K562 (cell line): ENCODE measurements at regions not wholly inside any gene's neighbourhood (a gene's known extent, or its start where the extent isn't known, plus 50 kb on each side); places are given as distances from the start of the nearest gene placed in this dataset.
A peak's percentile ranks its signal among the peaks of the same experiment; 100 is the strongest.

Source experiments
- ATAC-seq: fragments of 200-7000 bp; cut with Tn5 transposase; 3 replicates; pipeline ENCODE4 v1.9.1; 2020; ENCODE audit warnings: moderate library complexity
- BruUV-seq: library from RNA; stranded (reverse); fragments of 400-500 nt; replicated peaks from 2 replicates; lab custom pipeline; 2021; lab: Mats Ljungman, UMichigan
- CTCF ChIA-PET: fragments of 300-600 bp; formaldehyde crosslinking; extraction: SDS; loops from one replicate; lab custom pipeline; 2021; ENCODE audit warnings: low intra/inter-chr PET ratio; lab: Yijun Ruan, JAX
- POLR2A ChIA-PET: fragments of 300-600, 350-650 bp; sonication (Branson Sonifier 250); formaldehyde crosslinking; extraction: SDS; loops from one replicate; lab custom pipeline; 2021; ENCODE audit warnings: antibody characterized with exemption, inconsistent platforms; lab: Yijun Ruan, JAX
- DNase-seq, 4 experiments: peaks; one replicate each; pipeline versions ENCODE4 v3.0.0 to v3.0.0-alpha.2; 2011 to 2018; ENCODE audit warnings: low spot score in 3 of 4, mixed read lengths in 3 of 4; ENCODE audit errors: extremely low read depth in 1 of 4
- FAIRE-seq: peaks from 2 replicates; lab custom pipeline; 2011; peaks lifted over from hg19 to GRCh38; lab: Jason Lieb, UNC
- H2AFZ ChIP-seq: 2 replicates; pipeline ENCODE4 v1.6.0; 2011; ENCODE audit warnings: low read depth, low read length, control low read depth, inconsistent platforms
- H3K27ac ChIP-seq: fragments of 200-600 bp; 3 replicates; pipeline ENCODE4 v1.8.0; 2011; ENCODE audit warnings: low read depth, mild to moderate bottlenecking, control low read depth, inconsistent platforms, low read length, moderate library complexity, mixed read lengths; ENCODE audit errors: extremely low read depth
- H3K27me3 ChIP-seq, 2 experiments: fragments of 300-600 bp in 1 of 2; 2 replicates in 1 of 2; 3 replicates in 1 of 2; pipeline versions ENCODE4 v1.6.0 to v1.8.0; 2011; ENCODE audit warnings: inconsistent platforms in 2 of 2, low read length in 2 of 2, mild to moderate bottlenecking in 1 of 2, mixed read lengths in 1 of 2, moderate library complexity in 1 of 2; ENCODE audit not compliant: control insufficient read depth in 2 of 2, insufficient read depth in 2 of 2
- H3K36me3 ChIP-seq: fragments of 300-600 bp; 3 replicates; pipeline ENCODE4 v1.8.0; 2011; ENCODE audit warnings: mild to moderate bottlenecking, low read length, inconsistent platforms; ENCODE audit not compliant: control insufficient read depth, insufficient read depth
- H3K4me1 ChIP-seq, 2 experiments: fragments of 200-600 bp in 1 of 2; replicated peaks in 1 of 2; 2 replicates in 1 of 2; 3 replicates in 1 of 2; pipeline versions ENCODE4 v1.5.1 to v1.8.0; 2011; ENCODE audit warnings: inconsistent platforms in 2 of 2, low read length in 2 of 2, mild to moderate bottlenecking in 1 of 2, mixed read lengths in 1 of 2, moderate library complexity in 1 of 2; ENCODE audit not compliant: control insufficient read depth in 2 of 2, insufficient read depth in 2 of 2
- H3K4me2 ChIP-seq: 2 replicates; pipeline ENCODE4 v1.6.1; 2011; ENCODE audit warnings: low read length, control low read depth, inconsistent platforms, mixed read lengths; ENCODE audit not compliant: insufficient read depth
- H3K4me3 ChIP-seq: fragments of 200-600 bp; sonication (generic), shearing (Covaris generic); 2 replicates; pipeline ENCODE4 v1.5.1; 2016; ENCODE audit warnings: control low read depth, inconsistent platforms
- H3K79me2 ChIP-seq: fragments of 200-600 bp; 3 replicates; pipeline ENCODE4 v1.8.0; 2011; ENCODE audit warnings: low read length, inconsistent platforms; ENCODE audit not compliant: control insufficient read depth, insufficient read depth
- H3K9ac ChIP-seq, 2 experiments: 2 replicates each; pipeline versions ENCODE4 v1.6.0 to v1.6.1; 2011; ENCODE audit warnings: low read depth in 2 of 2, low read length in 2 of 2, control low read depth in 1 of 2, inconsistent platforms in 1 of 2, mild to moderate bottlenecking in 1 of 2, mixed read lengths in 1 of 2; ENCODE audit not compliant: insufficient read depth in 1 of 2
- H3K9me1 ChIP-seq: one replicate; pipeline ENCODE4 v1.6.0; 2011; ENCODE audit warnings: inconsistent platforms, mild to moderate bottlenecking, low read length, moderate library complexity; ENCODE audit not compliant: control insufficient read depth, insufficient read depth
- H3K9me3 ChIP-seq: replicated peaks from 2 replicates; pipeline ENCODE4 v1.5.1; 2011; ENCODE audit warnings: low read depth, low read length, inconsistent platforms; ENCODE audit not compliant: control insufficient read depth, insufficient read depth
- H4K20me1 ChIP-seq: replicated peaks from 2 replicates; pipeline ENCODE4 v1.6.1; 2011; ENCODE audit warnings: low read length, inconsistent platforms, mixed read lengths; ENCODE audit not compliant: control insufficient read depth, insufficient read depth
- HDAC1 ChIP-seq, 2 experiments: fragments of 450-650 bp; IDR thresholded peaks; 2 replicates each; pipeline ENCODE4 v1.6.1; 2016 to 2017; ENCODE audit warnings: inconsistent platforms in 1 of 2, mild to moderate bottlenecking in 1 of 2, moderate library complexity in 1 of 2
- HDAC6 ChIP-seq: IDR thresholded peaks from 2 replicates; pipeline ENCODE4 v1.6.1; 2012; ENCODE audit warnings: low read depth, mild to moderate bottlenecking, control low read depth, inconsistent platforms, low read length, moderate library complexity
- HOXB6 ChIP-seq: fragments of 250-450 bp; sonication (Bioruptor Pico); IDR thresholded peaks from 2 replicates; pipeline ENCODE4 v1.5.1; 2022; ENCODE audit warnings: mild to moderate bottlenecking, borderline replicate concordance
- RAD51 ChIP-seq: fragments of 450-650 bp; IDR thresholded peaks from 2 replicates; pipeline ENCODE4 v1.7.1; 2016; ENCODE audit warnings: low read depth, mild to moderate bottlenecking, borderline replicate concordance
- USF1 ChIP-seq: sonication (generic); formaldehyde crosslinking; IDR thresholded peaks from 2 replicates; pipeline ENCODE4 v1.9.0; 2022; ENCODE audit warnings: mild to moderate bottlenecking, missing genetic modification reagents
- USF2 ChIP-seq: sonication (generic); formaldehyde crosslinking; IDR thresholded peaks from 2 replicates; pipeline ENCODE4 v1.5.0; 2020; ENCODE audit warnings: missing genetic modification reagents
- WGBS: fragments of 100-300 bp; shearing (Covaris generic); methylation state at CpG from one replicate; pipeline ENCODE4 v1.1.6; 2016; ENCODE audit warnings: low coverage, mixed read lengths; ENCODE audit not compliant: insufficient coverage; ENCODE audit errors: missing lambda C conversion rate; 5-methylcytosine and 5-hydroxymethylcytosine counted together
- in situ Hi-C: fragments of 300-500 bp; cut with MboI; formaldehyde crosslinking; loops from 4 replicates; pipeline ENCODE4 v1.15.0; 2018; ENCODE audit warnings: inconsistent platforms, mixed read lengths
- intact Hi-C: fragments of 100-400 bp; cut with micrococcal nuclease; formaldehyde crosslinking; loops from 2 replicates; pipeline ENCODE4 v1.14.2; 2022

- POLR2A ChIA-PET: no interaction called here
- Histone ChIP-seq H3K27me3 (peaks cover 27 to 54% of the 10 kb centered on the region in 2 experiments), H2AFZ (peak overlapping the region; percentile 48; the same call in 1 of the 2 replicates), H3K36me3 (no peaks in the 10 kb centered on the region), H4K20me1 (no peaks in the 10 kb centered on the region), H3K4me1 (no peaks in the 10 kb centered on the region), H3K4me2 (peak overlapping the region; percentile 12), H3K9ac (no peak overlapping the region), H3K4me3 (no peak overlapping the region), H3K9me3 (no peaks in the 10 kb centered on the region), H3K79me2 (no peaks in the 10 kb centered on the region), H3K9me1 (no peaks in the 10 kb centered on the region), H3K27ac (no peak overlapping the region)
- intact Hi-C loops: no loop called here
- no peak for TF ChIP-seq HDAC1 (IDR thresholded peaks at IDR 0.05)
- TF ChIP-seq USF1: peak; percentile 66; the same call in 1 of the 2 replicates
- TF ChIP-seq USF2 (CRISPR knock-in tag): peak; percentile 56
- no peak for TF ChIP-seq HOXB6 (CRISPR knock-in tag)
- peak; percentile 40 for TF ChIP-seq RAD51
- TF ChIP-seq HDAC6: no peak
- DNase-seq (no peak), ATAC-seq (peak; percentile 65), FAIRE-seq (no peak)
- in situ Hi-C loops: no loop called here
- no TSS peak for BruUV-seq
- 2% methylated on average over 7 of the region's 7 CpGs for WGBS
- CTCF ChIA-PET: no interaction called here
Observed at GRCh38 chr3:11733914-11734313, 90.2 kb upstream of the VGLL4 start.
